Erythroblast (primary cell): ENCODE measurements at regions not wholly inside any gene's neighbourhood (a gene's known extent, or its start where the extent isn't known, plus 50 kb on each side); places are given as distances from the start of the nearest gene placed in this dataset.

ENCODE experiments used
- GATA1 ChIP-seq: IDR thresholded peaks from 2 replicates; pipeline ENCODE4 v1.6.1; 2011; ENCODE audit warnings: low read depth, mild to moderate bottlenecking, control low read depth, low read length, moderate library complexity
- POLR2A ChIP-seq: IDR thresholded peaks from 2 replicates; pipeline ENCODE4 v1.6.1; 2011; ENCODE audit warnings: mild to moderate bottlenecking, low read length

- no peak for TF ChIP-seq POLR2A
- no peak for TF ChIP-seq GATA1
These were observed 428.6 kb upstream of the CAMK1G start for GRCh38 chr1:209154912-209155311.
